Kidney tubule cell (primary cell): ENCODE measurements at regions not wholly inside any gene's neighbourhood (a gene's known extent, or its start where the extent isn't known, plus 50 kb on each side); places are given as distances from the start of the nearest gene placed in this dataset.
A peak's percentile ranks its signal among the peaks of the same experiment; 100 is the strongest.

Source experiments
- DNase-seq: peaks from one replicate; pipeline ENCODE4 v3.0.0-alpha.2; 2018; ENCODE audit warnings: low spot score

DNA sequence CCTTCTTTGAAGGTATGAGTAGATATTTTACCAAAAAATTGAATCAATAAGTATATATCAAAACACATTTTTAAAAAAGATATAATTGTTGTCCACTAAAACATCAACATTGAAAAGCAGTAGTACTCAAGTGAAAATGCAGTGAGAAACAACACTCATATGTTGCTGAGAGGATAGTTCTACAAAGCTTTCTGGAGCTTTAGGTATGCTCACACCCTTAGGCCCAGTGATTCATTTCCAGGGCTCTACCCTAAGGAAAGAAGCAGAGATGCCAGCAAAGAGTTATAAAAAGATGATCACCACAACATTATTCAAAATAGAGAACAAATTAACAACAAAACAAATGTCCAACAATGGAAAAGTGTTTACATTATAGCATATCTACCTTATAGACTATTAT lies 197.3 kb upstream of the CCDC150 start:
- DNase-seq, result no peak

GRCh38 chr2:196444442-196444841 lies 195.1 kb upstream of the CCDC150 start:
- no peak for DNase-seq

- no peak for DNase-seq
Measured at GRCh38 chr2:196445991-196446390, 193.5 kb upstream of the CCDC150 start.

DNA sequence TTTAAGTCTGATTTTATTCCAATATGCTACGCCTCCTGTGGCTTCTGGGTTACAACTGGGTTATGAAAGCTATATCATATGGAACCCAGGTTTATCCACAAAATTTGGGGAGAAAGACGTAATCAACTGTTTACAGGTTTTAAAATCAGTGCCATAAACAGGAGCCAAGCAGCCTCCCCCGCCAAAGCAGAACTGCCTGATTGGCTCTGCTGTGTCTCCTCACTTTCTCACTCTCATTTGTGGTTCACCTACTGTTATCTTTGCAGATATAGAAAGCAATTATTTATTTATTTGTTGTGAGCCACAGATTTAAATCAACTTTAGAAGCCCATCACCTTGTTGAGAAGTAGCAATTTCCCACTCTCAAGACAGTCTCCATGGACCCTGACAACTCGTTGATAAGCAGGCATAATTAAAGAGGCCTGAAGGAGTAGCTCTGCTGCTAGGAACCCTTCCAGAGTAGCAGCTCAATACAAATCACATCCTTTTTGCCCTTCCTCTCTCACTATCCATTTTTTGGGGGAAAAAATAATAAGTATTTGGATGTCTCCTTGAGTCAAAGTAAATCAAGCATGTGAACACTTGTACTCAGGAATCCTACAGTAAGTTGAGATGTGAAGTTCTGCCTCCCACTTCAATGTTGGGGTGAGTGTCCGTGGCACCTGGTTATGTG lies 191.0 kb upstream of the CCDC150 start:
- no peak for DNase-seq

- no peak for DNase-seq
Measured at GRCh38 chr2:196449083-196449482, 190.4 kb upstream of the CCDC150 start.

DNA sequence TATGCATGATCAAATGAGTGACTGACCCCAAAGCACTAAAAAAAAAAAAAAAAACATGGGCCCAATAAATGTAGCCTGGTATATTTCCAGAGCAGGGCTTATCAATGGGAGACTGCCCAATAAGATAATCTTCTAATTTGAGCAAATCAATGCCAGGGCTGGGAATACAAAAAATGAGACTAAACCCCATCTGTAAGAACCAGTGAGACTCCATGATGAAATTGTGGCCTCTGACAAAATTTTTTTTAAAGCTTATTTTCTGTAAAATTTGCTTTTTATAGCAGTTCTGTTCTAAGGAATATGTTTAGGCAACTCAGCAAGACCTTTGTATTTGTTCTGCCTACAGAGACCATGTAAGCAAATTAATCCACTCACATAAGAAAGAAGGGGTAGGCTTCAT lies 186.8 kb upstream of the CCDC150 start:
- DNase-seq, result no peak

DNA sequence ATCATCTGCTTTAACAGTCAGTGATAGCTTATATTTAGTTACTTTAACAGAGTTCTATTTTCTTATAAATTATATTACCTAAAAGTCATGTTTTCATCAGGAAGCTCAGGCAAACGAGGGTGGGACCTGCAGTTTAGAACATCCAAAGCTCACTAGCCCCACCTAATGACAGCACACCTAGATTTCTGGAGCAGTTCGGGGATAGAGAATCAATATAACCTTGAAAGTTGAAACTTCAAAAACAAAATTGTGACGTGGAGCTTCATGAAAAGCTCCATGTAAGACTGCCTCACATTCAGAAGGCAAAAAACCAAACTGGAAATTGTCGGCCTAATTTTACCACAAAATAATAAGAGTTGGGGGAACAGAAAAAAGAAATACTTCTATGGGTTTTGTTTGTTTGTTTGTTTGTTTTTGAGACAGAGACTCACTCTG lies 185.9 kb upstream of the CCDC150 start:
- peak; percentile 35 for DNase-seq

DNA sequence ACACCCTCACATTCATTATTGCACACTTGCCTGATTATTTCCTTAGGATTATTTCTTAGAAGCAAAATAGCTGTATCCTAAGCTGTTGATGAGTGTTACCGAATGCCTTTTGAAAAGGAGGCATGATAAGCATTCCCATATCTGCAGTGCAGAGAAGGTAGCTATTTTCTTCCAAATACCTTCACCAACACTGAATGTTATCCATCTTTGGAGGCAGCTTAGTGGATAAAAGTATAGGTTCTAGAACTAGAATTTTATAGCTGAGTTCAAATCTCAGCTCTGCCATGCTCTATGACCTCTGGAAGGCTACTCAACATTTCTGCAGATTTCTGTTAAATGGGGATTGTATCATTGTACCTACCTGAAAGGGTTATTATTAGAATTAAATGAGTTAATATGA lies 185.0 kb upstream of the CCDC150 start:
- no peak for DNase-seq

DNA sequence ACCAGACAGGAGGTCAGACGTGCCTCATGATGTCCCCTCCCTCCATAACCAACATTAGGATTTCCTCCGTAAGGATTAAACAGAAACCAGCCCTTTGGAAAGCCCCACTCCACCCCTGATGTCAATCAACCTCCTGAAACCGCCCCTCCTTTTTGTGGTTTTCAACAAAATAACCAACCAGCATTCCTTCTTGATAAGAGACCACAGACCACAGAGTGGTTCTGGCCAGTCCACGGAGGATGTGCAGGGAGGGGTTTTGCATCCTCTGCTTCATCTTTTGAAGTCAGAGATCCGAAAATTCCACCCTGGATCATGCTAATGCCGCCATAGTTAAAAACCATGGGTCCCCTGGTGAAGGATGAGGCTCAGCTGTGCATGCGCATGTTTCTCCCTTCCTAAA lies 180.0 kb upstream of the CCDC150 start:
- DNase-seq, result peak; percentile 18

- no peak for DNase-seq
Measured at GRCh38 chr2:196463706-196464105, 175.8 kb upstream of the CCDC150 start.

- DNase-seq, result no peak
Measured at GRCh38 chr2:196464311-196464710, 175.2 kb upstream of the CCDC150 start.

DNA sequence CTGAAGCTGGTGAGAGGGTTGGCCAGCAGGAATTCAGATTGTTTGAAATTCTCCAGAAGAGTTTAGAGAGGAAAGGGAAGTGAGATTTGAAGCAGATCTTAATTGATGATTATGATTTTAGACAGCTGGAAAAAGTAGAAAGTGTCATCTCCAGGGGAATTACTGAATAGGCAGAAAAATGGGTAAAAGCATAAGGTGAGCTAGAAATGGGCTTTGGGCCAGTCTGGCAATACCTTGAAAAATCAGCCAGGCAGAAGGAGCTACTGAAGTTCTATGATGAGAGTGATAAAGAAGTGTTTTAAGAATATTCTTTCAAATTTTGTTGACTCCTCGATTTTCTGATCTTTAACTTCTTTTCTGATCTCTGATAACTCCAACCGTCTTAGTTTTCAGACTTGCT lies 172.9 kb upstream of the CCDC150 start:
- DNase-seq, result no peak

DNA sequence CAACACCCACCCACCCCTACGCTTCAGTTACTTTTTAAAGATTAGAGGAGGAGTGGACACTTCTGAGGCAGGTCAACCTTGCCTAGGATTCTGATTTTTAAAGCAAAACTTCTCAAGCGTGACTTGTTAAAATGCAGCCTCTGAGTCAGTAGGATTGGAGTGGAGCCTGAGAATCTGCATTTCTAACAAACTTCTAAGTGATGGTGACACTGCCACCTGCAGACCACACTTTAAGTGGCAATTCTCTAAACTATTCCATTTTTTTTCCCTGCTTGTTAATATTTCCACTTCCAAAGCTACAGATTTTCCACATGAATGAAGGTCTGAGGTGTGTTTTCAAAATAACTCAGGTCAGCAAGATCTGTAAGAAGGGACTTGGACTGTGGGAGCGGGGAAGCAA lies 171.1 kb upstream of the CCDC150 start:
- DNase-seq, result peak; percentile 40

DNA sequence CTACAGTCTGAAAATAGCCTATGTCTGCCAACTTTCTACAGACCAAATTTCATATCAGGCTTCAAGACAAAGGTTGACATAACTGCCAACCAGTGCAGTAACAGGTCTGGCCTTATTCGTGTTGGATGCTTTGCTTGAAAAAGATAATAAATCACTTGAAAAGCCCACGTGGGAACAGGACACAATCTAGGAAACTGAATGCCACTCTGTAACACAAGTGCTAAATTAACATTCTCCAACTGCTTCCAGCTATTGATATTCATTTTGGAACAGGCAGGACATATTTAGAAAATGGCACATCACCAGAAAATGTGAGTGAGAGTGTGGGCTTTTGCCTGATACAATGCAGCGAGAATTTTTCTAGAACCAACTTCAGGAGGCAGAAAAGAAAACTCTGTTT lies 165.9 kb upstream of the CCDC150 start:
- DNase-seq, result no peak

GRCh38 chr2:196475611-196476010 lies 163.9 kb upstream of the CCDC150 start:
- DNase-seq, result no peak

DNA sequence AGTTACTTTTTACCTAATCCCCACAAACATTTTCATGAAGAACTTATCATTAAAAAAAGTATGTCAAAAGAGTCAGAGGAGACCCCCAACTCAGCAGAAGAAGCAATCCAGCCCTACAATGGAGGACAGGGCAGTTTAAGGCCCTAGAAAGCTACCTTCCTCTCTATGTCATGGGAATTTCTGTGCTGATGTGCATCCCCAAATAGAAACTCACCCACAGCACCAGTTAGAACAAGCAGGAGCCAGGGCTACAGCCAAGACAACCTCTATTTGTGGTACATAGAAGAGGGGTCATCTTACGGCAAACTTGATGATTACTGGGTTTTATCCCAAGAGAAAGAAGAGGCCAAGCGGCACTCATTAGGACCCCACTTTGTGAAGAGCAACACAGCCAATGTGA lies 160.9 kb upstream of the CCDC150 start:
- no peak for DNase-seq

GRCh38 chr2:196479350-196479749 lies 160.2 kb upstream of the CCDC150 start:
- peak; percentile 81 for DNase-seq

- DNase-seq, result no peak
Measured at GRCh38 chr2:196480653-196481323, 158.7 kb upstream of the CCDC150 start.

GRCh38 chr2:196481324-196481697 lies 158.2 kb upstream of the CCDC150 start:
- peak; percentile 14 for DNase-seq

DNA sequence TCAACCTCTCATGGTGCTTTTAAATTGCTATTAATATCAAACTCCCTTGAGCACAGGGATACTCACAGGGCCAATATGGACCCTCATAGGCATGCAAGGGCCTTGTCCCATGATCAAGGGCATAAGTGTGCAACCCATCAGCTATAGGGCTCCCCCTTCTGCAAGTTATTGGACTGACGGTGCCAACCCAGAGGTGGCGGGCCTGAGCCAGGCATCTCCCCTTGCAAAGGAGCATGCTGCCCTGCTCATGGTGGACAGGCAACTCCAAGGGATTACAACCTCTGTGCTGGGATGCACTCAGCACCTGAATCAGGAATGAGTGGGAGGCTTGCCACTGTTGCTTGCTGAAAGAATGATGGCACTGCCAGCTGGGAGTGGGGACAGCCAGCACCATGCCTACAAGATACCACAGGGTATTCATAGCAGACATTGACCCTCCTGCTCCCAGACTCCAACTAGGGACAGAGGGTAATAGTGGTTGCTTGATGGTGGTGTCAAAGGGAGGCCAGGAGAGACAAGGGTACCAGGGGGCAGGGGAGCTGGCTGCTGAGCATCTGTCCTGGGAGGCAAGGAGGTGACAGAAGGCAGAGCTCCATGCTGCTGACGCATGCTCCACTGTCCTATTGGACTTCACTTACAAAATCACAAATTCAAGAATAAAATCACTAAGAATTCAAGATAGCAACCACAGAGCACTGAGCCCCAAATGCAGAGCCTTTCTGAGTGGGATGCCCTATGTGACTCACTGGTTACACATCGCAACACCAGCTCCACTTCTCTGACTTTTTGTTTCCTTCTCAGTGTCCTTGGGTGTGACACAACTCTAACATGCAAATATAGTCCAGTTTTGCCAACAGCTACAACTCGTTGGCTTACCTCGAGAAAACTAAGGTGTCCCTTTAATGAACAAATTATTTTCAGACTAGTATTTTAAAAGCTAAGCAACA lies 157.1 kb upstream of the CCDC150 start:
- DNase-seq, result peak; percentile 28

GRCh38 chr2:196486146-196486545 lies 153.4 kb upstream of the CCDC150 start:
- no peak for DNase-seq

DNA sequence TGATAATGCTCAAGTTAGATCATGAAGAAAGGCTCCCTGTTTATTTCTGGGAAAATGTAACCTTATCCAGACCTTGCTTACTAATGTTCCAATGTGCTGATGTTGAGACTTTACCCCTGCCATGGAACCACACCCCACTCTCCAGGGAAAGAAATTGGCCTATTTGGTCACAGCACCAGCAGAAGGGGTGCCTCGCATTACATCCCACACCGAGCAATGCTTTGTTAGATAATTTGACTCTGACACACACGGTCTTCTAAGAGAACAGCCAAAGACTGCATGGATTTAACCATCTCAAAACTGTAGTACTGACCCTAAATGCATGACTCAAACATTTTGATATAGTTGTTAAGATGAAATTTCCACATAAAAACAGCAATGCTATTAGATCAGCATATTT lies 152.1 kb upstream of the CCDC150 start:
- DNase-seq, result no peak

GRCh38 chr2:196489371-196489770 lies 150.1 kb upstream of the CCDC150 start:
- DNase-seq, result no peak
